GM18861 (cell line): ENCODE measurements at regions not wholly inside any gene's neighbourhood (a gene's known extent, or its start where the extent isn't known, plus 50 kb on each side); places are given as distances from the start of the nearest gene placed in this dataset.

ENCODE experiments used
- ATAC-seq: cut with Tn5 transposase; IDR thresholded peaks from one replicate; pipeline ENCODE4 v1.9.1; 2021; ENCODE audit not compliant: unreplicated experiment

GRCh38 chr5:27318701-27319100 lies 280.3 kb upstream of the CDH9 start:
- ATAC-seq: no peak

- ATAC-seq: no peak
Measured at GRCh38 chr5:27316271-27316650, 277.9 kb upstream of the CDH9 start.

DNA sequence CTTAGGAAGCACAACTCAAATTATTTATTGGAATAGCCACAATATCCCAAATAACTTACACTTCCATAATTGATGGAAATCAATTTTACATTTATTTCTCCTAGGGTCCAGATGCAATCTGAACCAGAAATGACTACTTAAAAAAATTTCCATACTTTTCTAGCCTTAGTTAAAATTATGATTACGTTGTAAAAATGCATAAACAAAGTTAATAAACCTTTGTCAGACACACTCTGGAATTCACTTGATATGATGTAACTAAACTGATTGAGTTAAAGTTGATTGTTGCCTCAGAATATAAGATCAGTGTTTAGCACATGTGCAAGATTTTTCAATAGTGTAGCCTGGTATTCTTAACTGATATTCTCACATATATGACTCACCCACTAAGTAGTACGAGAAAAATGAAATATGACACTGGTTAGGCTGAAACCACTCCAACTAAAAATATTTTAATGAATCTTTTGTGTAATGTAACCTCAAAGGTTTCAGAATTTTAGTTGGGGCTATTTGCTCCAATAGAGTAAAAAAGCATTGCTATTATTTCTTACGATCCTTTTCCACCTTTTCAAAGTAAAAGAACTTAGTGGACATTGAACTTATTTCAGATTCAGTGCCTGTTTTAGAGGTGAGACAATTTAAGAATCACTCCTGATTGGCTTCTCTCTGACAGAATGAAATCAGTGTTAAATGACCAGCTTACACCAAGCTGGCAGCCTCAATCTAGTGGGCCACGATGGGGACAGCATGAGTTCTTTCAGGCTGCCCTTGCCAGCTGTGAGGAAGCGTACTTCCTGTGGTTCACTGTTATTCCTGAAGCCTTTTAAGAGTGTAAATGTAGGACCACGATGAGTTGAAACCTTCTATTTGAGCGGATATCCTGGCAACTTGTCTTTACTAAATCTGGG lies 277.2 kb upstream of the CDH9 start:
- no peak for ATAC-seq

DNA sequence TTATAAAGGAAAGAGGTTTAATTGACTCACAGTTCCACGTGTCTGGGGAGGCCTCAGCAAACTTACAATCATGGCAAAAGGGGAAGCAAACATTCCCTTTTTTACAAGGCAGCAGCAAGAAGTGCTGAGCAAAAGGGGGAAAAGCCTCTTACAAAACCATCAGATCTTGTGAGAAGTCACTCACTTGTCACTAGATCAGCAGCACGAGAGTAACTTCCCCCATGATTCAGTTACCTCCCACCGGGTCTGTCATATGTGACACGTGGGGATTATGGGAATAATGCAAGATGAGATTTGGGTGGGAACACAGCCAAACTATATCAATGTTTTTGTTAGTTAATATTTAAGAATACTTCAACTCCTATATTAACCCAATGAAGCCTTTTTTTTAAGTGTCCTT lies 275.2 kb upstream of the CDH9 start:
- ATAC-seq: no peak

- ATAC-seq: no peak
Measured at GRCh38 chr5:27312291-27312893, 274.0 kb upstream of the CDH9 start.

DNA sequence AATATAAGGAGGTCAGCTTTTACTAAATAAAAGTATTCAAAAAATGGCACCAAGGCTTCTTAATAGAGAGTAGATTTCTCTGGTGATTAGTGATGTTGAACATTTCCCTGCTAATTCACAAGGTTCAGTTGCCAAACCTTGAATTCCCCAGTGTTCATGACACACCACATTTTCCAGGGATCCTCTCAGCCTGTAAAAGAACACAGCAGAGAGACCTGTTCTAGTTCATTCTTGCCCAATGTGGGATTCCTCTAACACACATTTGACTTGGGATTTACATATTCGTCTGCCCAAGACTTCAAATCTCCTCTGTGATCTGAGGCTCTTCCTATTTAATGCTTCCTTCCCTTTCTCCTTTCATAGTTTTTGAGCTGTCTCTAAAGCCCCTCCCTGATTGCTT lies 273.2 kb upstream of the CDH9 start:
- no peak for ATAC-seq

DNA sequence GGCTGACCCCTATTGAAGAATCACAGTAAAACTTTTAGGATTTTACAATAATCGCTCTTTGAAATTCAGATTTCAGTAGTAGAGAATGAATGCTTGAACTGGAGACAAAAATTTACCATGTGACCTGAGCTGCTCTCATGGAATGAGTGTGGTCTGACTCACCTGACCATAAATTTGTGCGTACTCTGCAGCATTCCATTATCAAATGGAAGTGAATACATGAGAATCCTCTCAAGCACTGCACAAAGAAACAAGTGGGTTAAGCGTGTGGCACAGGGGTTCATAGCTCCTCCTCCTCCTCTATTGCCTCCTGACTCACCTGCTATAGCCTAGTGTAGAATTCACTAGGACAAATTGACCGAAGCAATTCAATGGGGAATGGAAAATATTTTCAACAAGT lies 269.8 kb upstream of the CDH9 start:
- no peak for ATAC-seq

DNA sequence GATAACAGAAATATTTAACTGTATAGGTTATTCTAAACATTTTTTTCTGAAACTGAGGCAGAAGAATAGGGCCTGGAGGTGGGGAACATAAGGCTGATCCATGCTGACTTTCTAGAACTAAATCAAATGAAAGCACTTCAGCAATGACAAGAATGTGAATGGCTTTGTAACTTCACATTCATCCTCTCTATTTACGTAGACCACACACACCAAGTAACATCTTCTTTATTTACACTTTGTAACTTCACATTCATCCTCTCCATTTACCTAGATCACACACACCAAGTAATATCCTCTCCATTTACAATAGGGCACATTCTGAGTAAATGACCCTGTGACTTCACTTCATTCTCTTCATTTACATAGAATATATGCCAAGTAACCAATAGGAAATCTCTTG lies 251.8 kb upstream of the CDH9 start:
- no peak for ATAC-seq

DNA sequence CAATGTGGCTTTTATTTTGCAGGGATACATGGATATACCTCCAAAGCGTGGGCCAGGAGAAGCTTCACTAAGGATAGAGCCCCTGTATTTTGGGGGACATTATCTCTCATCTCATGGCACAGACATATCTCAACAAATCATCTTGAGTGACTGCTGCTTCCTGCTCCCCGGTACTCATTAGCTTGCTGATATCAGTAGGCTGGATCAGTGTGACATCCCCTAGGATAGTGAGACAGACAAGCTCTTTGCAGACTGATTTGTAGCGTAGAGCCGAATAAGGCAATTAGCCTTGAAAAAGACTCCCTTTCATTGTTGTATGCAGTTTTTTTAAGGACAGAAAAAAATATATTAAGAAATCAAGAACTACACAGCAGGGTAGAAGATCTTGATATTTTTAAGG lies 237.7 kb upstream of the CDH9 start:
- ATAC-seq: no peak

DNA sequence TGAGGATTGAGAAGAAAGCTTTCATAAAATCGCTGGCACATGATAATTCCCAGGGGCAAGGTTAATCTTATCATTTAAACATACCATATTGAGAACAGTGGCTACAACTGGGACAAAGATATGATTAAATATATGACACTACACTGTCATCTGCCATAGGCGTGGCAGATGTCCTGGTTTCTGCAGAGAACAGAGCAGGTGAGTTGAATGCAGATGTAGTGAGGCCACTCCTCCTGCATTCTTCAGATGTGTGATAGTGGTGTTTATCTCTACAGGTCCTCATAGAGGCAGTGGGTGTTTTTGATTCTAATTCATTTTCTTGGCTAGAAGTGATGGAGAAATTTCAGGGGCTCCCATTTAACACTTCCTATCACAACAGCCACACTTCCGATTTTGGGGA lies 237.0 kb upstream of the CDH9 start:
- ATAC-seq: no peak

GRCh38 chr5:27269766-27270165 lies 231.4 kb upstream of the CDH9 start:
- no peak for ATAC-seq

DNA sequence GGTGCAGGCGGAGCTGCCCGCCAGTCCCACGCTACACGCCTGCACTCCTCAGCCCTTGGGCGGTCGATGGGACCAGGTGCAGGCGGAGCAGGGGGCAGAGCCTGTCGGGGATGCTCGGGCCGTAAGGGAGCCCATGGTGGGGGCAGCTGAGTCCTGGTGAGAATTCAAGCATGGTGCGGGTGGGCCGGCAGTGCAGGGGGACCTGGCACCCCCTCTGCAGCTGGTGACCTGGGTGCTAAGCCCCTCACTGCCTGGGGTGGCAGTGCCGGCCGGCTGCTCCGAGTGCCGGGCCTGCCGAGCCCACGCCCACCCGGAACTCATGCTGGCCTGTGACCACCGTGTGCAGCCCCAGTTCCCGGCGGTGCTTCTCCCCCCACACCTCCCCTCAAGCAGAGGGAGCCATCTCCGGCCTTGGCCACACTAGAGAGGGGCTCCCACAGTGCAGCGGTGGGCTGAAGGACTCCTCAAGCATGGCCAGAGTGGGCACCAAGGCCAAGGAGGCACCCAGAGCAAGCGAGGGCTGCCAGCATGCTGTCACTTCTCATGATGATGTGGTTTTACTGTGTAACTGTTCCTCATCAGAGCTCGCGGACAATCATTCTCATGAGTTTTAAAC lies 228.9 kb upstream of the CDH9 start:
- ATAC-seq: no peak

GRCh38 chr5:27266184-27266583 lies 227.8 kb upstream of the CDH9 start:
- no peak for ATAC-seq

DNA sequence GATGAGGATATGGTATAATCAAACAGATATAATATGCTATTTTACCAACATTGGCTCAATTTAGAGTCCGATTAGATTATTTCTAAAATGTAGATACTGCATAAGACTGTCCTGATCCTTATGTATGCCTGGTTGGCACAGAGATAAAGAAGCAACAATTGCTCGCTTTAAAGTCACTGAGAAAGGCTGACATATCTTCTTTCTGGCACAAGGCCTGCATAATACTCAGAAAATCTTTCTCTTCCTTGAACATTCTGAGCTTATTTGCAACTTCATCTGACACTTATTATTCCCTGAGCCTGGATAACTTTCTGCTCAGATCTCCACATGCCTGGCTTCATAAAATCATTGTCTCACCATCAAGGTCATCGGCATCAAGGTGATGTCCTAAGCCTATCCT lies 219.3 kb upstream of the CDH9 start:
- no peak for ATAC-seq

DNA sequence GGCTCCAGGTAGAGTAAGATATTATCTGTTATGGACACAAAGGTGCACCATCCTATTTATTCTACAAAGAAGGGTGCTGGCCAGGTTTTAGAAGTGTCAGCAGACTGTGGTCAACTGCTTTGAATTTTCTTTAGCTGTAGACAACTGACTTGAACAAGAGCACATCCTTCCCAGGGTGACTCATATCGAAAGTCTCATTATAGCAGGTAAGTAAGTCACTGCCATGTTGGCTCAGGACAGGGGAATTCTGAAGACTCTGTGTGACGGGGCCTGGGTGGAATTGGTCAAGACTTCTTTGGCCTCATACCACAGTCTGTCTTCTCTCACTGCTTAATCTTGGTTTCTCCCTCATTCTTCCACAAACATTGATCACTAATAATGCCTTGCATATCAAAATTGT lies 214.5 kb upstream of the CDH9 start:
- ATAC-seq: no peak

- no peak for ATAC-seq
Measured at GRCh38 chr5:27242258-27242626, 203.9 kb upstream of the CDH9 start.

DNA sequence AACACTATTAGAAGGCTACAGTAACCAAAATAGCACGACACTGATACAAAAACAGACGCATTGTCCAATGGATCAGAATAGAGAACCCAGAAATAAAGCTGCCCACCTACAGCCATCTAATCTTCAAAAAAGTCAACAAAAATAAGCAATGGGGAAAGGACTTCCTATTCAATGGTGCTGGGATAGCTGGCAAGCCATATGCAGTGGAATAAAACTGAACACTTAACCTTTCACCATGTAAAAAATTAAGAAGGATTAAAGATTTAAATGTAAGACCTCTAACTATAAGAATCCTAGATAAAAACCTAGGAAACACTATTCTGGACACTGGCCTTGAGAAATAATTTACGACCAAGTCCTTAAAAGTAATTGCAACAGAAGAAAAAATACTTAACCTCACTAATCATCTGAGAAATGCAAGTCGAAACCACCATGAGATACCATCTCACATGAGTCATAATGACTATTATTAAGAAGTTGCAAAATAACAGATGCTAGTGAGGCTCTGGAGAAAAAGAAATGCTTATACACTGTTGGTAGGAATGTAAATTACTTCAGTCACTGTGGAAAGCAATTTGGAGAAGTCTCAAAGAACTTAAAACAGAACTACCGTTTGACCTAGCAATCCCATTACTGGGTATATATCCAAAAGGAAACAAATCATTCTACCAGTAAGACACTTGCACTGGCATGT lies 203.3 kb upstream of the CDH9 start:
- ATAC-seq: no peak

DNA sequence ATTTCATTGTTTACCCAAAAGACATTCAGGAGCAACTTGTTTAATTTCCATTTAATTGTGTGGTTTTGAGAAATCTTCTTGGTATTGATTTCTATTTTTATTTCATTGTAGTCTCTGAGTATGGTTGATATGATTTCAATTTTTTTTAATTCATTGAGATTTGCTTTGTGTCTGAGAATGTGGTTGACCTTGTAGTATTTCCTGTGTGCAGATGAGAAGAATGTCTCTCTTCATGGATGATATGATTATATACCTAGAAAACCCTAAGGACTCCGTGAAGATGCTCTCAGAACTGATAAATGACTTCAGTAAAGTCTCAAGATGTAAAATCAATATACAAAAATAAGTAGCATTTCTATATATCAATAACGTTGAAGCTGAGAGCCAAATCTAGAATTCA lies 202.4 kb upstream of the CDH9 start:
- no peak for ATAC-seq

GRCh38 chr5:27234916-27235315 lies 196.5 kb upstream of the CDH9 start:
- ATAC-seq: no peak

DNA sequence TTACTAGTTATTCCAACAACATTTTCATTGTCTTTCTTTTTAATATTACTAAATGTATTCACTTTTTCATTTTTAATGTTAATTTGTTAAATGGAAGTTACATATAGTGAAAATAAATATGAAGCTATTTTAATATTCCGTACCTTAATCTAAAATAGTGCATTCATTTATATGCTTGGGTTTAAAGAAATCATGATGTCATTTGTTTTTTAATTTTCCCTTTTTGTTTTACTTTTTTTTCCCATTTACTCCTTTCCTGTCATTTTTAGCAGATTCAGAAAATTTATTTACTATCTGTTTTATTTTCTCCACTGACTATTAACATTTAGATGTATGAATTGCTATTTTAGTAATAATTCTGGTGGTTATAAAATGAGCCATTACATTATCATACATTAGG lies 183.0 kb upstream of the CDH9 start:
- no peak for ATAC-seq

DNA sequence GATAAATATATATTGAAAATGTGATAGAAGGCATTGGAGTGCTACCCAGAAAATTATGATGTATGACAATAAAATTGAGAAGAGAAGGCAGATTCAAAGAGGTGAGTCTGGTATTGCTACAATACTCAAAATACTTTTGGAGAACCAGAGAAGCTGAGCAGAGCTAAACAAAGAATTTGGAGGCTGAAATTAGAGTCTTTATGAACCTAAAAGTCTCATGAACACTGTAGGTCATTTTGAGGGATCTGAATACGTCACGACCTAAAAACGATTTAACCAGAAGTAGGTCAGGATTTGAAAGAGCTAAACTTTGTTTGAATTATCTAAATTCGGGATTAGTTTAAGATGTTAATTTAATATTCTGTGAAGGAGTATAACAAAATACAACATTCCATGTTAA lies 182.4 kb upstream of the CDH9 start:
- ATAC-seq: no peak

- ATAC-seq: no peak
Measured at GRCh38 chr5:27217977-27218376, 179.6 kb upstream of the CDH9 start.
